ENCODE measurements at regions not wholly inside any gene's neighbourhood (a gene's known extent, or its start where the extent isn't known, plus 50 kb on each side); places are given as distances from the start of the nearest gene placed in this dataset.
"Not testable (repeated sequence)": the region's sequence is repeated elsewhere in the genome, so short reads cannot be mapped to it uniquely, and the experiment has no call there.

DNA sequence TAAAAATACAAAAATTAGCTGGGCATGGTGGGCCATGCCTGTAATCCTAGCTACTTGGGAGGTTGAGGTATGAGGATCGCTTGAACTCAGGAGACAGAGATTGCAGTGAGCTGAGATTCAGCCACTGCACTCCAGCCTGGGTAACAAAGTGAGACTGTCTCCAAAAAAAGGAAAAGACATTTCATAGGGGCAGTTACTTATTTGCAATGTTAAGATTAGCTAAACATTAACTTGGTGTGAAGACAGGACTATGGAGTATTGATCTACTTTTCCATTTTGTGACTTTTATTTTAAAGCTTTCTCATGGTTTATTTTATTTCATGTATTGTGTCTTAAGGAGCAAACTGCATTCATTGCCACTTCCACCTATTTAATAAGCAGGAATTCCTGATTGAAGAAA, 153.0 kb downstream of the UTRN start:
- no peak for DNase-seq

GRCh38 chr6:144439016-144439415, 153.9 kb downstream of the UTRN start:
- no peak for DNase-seq

GRCh38 chr6:144441801-144442200, 156.7 kb downstream of the UTRN start:
- DNase-seq, result not testable (repeated sequence)

- DNase-seq, result no peak
Observed at GRCh38 chr6:144443157-144443556, 158.0 kb downstream of the UTRN start.

- DNase-seq, result no peak
Observed at GRCh38 chr6:144447472-144447871, 162.3 kb downstream of the UTRN start.

DNA sequence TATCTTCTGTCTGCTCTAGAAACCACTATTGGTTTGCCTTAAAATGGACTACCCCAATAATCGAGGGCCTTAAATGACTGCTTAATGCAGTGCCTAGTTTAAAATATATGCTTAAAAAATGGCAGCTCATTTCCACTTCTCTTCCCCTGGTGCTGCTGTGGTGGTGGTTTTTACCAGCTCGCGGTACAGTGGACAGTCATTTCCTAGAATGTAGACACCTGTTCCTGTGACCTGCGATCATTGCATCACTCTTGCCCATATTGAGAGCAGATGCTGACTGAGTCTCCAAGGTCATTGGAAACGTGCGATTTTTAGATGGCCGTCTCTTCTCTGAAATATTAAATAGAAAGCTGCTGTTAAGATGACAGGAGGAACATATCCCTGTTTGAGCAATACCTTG, 164.1 kb downstream of the UTRN start:
- DNase-seq, result no peak

GRCh38 chr6:144449911-144450597, 164.9 kb downstream of the UTRN start:
- no peak for DNase-seq

DNA sequence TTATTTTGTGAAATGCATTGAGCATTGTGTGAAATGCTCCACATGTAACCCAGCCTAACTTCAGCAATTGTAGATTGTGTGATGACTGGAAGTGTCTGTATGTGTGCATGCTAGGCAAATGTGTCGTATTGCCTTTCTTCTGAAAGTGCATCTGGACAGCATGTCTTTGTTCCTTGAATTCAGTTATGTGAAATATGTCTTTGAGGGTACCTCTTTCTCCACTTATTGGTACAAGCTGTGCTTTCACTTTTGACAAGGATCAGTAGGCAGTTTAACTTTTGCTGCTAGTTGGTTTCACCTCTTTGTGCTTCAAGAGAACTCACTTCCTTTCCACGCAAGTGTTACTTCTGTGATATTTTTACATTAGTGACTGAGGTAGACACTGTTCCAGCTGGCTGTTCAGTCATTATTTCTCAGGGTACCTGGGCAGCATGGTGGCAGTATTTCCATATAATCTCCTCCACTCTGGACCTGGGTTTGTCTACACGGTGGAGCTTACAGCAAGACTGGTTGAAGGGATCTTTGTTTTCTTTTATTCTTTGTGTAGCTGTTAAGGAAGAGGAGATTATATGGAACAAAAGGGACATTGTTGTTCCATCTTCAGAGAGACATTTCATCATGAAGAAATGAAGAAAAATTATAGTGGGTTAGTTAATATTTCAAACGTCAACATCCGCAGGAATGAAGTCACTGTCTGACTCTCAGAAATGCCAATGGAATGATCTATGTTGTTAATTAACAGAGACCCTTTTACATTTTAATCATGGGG, 175.4 kb downstream of the UTRN start:
- DNase-seq, result no peak

DNA sequence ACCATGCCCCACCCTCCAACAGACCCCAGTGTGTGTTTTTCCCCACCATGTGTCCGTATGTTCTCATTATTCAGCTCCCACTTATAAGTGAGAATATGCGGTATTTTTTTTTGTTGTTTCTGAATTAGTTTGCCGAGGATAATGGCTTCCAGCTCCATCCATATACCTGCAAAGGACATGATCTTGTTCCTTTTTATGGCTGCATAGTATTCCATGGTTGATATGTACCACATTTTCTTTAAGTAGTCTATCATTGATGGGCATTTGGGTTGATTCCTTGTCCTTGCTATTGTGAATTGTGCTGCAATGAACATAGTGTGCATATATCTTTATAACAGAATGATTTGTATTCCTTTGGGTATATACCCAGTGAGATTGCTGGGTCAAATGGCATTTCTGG, 176.9 kb downstream of the UTRN start:
- DNase-seq, result no peak

- DNase-seq, result no peak
Observed at GRCh38 chr6:144466716-144467115, 181.6 kb downstream of the UTRN start.

DNA sequence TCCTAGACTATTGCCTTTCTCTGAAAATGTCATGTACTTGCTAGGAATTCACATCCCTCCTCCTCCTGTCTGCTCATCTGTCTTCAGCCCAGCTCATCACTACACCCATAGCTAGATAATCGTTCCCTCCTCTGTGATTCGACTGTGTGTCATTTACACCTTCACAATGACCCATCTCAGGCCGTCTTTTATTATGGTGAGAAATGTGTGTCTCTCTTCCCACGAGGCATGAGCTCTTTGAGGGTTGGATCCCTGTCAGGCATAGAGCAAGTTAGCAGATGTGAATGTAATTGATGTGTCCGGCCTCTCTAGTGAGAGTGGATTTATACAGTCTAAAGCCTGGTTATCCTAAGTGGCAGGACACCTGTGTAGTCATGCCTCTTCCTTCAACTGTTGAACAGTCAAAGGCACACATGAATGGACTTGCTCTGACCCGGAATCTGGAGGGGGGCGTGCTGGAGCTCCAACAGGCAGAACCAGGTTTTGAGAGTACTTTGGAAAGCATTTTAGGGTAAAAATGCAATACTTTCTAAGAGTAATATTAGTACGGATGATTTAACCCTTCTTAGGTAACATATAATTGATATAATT, 182.1 kb downstream of the UTRN start:
- DNase-seq, result no peak

DNA sequence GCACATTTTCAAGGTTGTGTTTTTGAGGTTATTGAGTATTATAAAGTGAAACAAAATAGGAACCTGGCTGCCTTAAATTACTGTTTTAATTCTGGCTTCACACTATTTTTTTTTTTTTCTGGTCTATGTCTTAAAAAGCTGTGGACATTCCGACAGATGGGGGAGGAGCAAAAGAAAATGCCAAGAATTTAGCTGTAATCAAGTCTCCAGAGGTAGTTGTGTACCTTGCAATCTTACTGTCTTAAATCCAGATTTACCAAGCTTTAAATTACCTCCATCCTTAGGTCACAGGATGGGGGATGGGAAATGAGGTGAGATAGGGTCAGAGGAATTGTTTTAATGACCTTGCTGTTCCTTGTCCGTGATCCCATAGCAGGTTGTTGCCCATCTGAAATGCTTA, 182.8 kb downstream of the UTRN start:
- no peak for DNase-seq

DNA sequence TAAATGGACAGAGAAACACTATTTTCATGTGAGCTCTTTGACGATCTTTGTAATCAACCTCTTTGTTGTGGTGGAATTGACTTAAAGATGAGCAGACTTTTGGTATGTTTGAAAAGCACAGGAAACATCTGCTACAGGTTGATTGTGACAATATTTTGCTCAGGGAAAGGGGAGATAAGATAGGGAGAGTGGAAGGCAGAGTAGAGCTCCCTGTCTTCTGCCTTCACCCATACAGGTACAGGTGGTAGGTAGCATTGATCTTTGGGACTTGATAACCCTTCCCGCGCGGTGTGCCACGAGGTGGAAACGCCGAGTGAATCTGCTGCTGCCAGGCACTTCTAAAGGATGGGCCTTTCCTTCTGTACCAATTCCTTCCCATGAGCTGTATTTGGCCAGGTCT, 183.6 kb downstream of the UTRN start:
- no peak for DNase-seq

- DNase-seq, result no peak
Observed at GRCh38 chr6:144469144-144469575, 184.0 kb downstream of the UTRN start.

GRCh38 chr6:144470201-144470600, 185.1 kb downstream of the UTRN start:
- DNase-seq, result not testable (repeated sequence)

DNA sequence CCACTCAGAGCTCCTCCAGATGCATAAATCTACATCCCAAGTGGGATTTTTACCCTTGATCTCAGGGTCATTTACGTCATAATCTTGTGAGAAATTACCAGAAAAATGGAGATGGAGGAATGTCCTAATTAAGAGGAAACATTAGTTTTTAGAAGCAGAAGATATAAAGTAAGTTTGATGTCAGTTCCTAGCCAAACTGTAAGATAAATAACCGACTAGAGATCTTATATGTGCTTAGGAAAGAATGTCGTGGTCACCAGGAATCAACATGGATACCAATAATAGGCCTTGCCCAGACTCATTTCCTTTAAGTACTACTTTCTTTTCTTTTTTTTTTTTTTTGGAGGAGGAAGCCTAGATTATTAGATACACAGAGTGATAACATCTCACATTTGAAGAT, 186.9 kb downstream of the UTRN start:
- no peak for DNase-seq

- DNase-seq, result no peak
Observed at GRCh38 chr6:144474290-144474689, 189.2 kb downstream of the UTRN start.

DNA sequence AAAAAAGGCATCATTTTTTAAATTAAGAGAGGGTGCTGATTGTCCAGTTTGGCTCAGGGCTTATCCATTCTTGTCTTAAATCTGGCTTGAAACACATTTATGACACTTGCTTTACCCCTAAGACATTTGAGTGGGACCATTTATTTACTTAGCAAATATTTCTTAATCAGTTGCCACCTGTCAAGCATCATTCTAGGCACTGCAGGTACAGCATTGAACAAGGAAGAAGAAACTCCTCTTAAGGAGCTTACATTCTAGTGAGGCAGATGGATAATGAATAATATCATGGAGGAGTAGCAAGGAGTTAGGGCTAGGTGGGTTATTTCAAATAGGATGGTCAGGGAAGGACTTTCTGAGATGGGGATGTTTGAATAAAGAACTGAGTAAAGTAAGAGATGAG, 189.8 kb downstream of the UTRN start:
- DNase-seq, result no peak

GRCh38 chr6:144475411-144475810, 190.3 kb downstream of the UTRN start:
- DNase-seq, result no peak

DNA sequence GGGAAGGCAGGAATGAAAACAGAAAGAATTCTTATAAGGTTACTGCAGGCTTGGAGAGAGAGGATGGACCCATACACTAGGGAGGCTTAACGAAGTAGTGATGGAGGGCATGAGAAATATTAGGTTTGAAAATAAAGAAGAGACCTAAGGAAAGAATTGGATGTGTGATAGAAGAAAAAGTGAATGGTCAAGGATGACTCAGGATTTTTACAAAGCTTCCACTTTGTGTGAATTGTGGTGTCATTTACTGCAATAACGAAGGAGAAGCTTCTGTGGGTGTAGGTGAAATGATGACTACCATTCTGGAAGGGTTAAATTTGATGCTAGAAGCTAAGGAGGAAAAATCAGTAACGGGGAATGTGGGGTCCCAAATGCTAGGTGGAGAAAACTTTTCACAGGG, 191.2 kb downstream of the UTRN start:
- no peak for DNase-seq

DNA sequence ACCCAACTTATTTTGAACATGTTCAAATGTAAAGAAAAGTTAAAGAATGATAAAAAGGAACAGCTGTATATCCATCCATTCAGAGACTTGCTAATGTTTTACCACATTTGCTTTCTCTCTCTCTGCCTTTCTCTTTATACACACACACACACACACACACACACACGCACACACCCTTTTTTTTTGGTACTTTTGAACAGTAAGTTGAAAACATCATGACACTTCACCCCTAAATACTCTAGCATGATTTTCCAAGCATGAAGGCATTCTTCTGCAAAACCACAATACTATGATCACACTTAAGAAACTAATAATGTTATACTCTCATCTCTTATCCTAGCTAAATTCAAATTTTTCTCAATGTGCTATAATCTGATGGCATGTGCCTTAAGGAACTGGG, 192.3 kb downstream of the UTRN start:
- DNase-seq, result no peak

DNA sequence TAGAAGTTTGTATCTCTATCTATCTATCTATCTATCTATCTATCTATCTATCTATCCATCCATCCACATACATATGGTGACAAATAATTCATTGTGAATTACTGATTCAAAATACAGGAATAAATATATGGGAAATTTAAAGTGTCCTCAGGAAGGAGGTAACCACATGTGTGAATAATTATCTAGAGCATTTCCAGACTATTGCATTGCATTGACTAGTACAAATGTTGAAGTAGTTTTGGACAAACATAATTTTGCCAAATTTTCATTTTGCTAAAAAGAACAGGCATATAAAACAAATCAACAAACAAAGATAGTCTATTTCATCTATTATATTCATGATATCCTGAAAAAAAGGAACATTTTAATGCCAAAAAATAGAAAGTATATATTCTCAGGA, 192.7 kb downstream of the UTRN start:
- DNase-seq, result no peak

DNA sequence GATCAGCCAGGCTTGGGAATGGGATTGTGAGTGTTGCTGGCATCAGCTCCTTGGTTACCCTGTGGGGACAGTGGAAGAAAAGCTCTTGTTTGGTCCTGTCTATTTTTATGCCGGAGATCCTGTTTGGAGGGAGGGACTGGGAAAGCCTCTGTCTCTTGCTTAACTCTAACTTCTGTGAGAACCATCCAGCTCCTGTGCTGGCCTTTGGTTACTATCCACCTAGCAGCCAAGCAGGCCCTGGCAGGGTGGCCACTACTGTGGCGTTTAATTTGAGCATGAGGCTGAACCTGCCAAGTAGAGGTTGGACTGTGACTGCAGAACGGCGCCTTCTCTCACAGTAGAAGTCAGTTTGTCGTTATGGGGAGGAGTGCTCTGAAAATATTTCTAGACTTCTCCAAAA, 193.3 kb downstream of the UTRN start:
- no peak for DNase-seq

DNA sequence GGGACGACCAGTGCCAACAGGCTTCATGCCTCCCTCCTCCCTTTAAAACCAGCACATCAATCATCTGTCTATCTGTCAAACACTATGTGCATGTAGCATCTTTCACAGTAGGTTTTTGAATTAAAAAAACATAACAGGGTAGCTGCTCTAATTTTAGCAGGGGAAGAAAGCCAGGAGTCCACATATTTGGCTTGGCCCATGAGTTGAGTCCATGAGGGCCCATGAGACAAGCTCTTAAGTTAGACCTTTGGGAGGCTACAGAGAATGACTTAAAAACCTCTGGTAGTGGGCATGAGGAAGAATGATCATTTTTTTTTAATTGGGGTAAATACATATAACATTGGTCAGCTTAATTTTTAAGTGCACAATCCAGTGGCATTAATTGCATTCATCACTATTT, 194.9 kb downstream of the UTRN start:
- no peak for DNase-seq

All from SHP77 treated with DMSO at 0.1 percent for 48 hours (cell line).